PC-3 (cell line): ENCODE measurements at regions not wholly inside any gene's neighbourhood (a gene's known extent, or its start where the extent isn't known, plus 50 kb on each side); places are given as distances from the start of the nearest gene placed in this dataset.
A peak's percentile ranks its signal among the peaks of the same experiment; 100 is the strongest.

Source experiments
- ATAC-seq: fragments of 200-7000 bp; cut with Tn5 transposase; 2 replicates; pipeline ENCODE4 v1.9.1; 2020; ENCODE audit warnings: mild to moderate bottlenecking, moderate library complexity
- BruUV-seq: library from RNA; stranded (reverse); fragments of 400-500 nt; replicated peaks from 2 replicates; lab custom pipeline; 2021; lab: Mats Ljungman, UMichigan
- CTCF ChIA-PET: fragments of 300-600 bp; sonication (Branson Sonifier 250); formaldehyde crosslinking; loops from one replicate; lab custom pipeline; 2022; ENCODE audit warnings: antibody characterized with exemption; lab: Charles Lee
- POLR2A ChIA-PET: fragments of 300-600 bp; sonication (Branson Sonifier 250); formaldehyde crosslinking; loops from one replicate; lab custom pipeline; 2022; ENCODE audit warnings: antibody characterized with exemption; ENCODE audit not compliant: unreplicated experiment; lab: Charles Lee
- DNase-seq: peaks from one replicate; pipeline ENCODE4 v3.0.0-alpha.2; 2015
- H2AFZ ChIP-seq: fragments of 300-600 bp; sonication (generic); 2 replicates; pipeline ENCODE4 v1.6.0; 2016; ENCODE audit warnings: antibody characterized with exemption, low read length
- H3F3A ChIP-seq: fragments of 300-600 bp; sonication (generic); one replicate; pipeline ENCODE4 v1.6.0; 2017; ENCODE audit warnings: antibody characterized with exemption, low read length, control low read depth, mild to moderate bottlenecking; ENCODE audit not compliant: unreplicated experiment
- H3K27ac ChIP-seq: fragments of 300-600 bp; sonication (generic); 2 replicates; pipeline ENCODE4 v1.5.1; 2016; ENCODE audit warnings: mild to moderate bottlenecking, low read length
- H3K27me3 ChIP-seq: fragments of 300-600 bp; sonication (generic); 2 replicates; pipeline ENCODE4 v1.6.1; 2016; ENCODE audit warnings: low read length, mixed read lengths
- H3K36me3 ChIP-seq: fragments of 300-600 bp; sonication (generic); 2 replicates; pipeline ENCODE4 v1.6.1; 2016; ENCODE audit warnings: low read depth, mixed run types, low read length, mixed read lengths
- H3K4me1 ChIP-seq: fragments of 300-600 bp; sonication (generic); 2 replicates; pipeline ENCODE4 v1.5.1; 2016; ENCODE audit warnings: low read length; ENCODE audit not compliant: insufficient read depth
- H3K4me2 ChIP-seq: fragments of 300-600 bp; sonication (generic); 2 replicates; pipeline ENCODE4 v1.6.0; 2016; ENCODE audit warnings: low read length
- H3K4me3 ChIP-seq: fragments of 300-600 bp; sonication (generic); 2 replicates; pipeline ENCODE4 v1.5.1; 2016; ENCODE audit warnings: mild to moderate bottlenecking, low read length, mixed read lengths
- H3K79me2 ChIP-seq: fragments of 300-600 bp; sonication (generic); 2 replicates; pipeline ENCODE4 v1.6.1; 2017; ENCODE audit warnings: low read length, mixed read lengths
- H3K9ac ChIP-seq: fragments of 300-600 bp; sonication (generic); 2 replicates; pipeline ENCODE4 v1.6.0; 2016; ENCODE audit warnings: mild to moderate bottlenecking, low read length
- H3K9me2 ChIP-seq: fragments of 300-600 bp; sonication (generic); replicated peaks from 2 replicates; pipeline ENCODE4 v1.6.1; 2016; ENCODE audit warnings: mixed run types, low read length, mixed read lengths
- H3K9me3 ChIP-seq: fragments of 300-600 bp; sonication (generic); 2 replicates; pipeline ENCODE4 v1.6.1; 2016; ENCODE audit warnings: low read length, mixed read lengths
- H4K20me1 ChIP-seq: fragments of 300-600 bp; sonication (generic); 2 replicates; pipeline ENCODE4 v1.6.1; 2016; ENCODE audit warnings: low read length, mixed read lengths
- EZH2 ChIP-seq: fragments of 300-600 bp; sonication (generic); IDR thresholded peaks from one replicate; pipeline ENCODE4 v1.6.1; 2017; ENCODE audit warnings: antibody characterized with exemption, mild to moderate bottlenecking, low read length; ENCODE audit not compliant: unreplicated experiment
- EZH2phosphoT487 ChIP-seq: fragments of 300-600 bp; sonication (generic); IDR thresholded peaks from 2 replicates; pipeline ENCODE4 v1.6.1; 2018; ENCODE audit warnings: mild to moderate bottlenecking, antibody characterized with exemption, low read length, borderline replicate concordance
- intact Hi-C: fragments of 100-400 bp; cut with micrococcal nuclease; formaldehyde crosslinking; loops from 2 replicates; pipeline ENCODE4 v1.9.0; 2023
- TF ChIP-seq, protein P1 (sequence below): fragments of 300-600 bp; sonication (generic); conservative IDR thresholded peaks from 2 replicates; pipeline ENCODE4 v1.5.1; 2017; ENCODE audit warnings: antibody characterized with exemption, low read depth, mild to moderate bottlenecking, low read length

DNA sequence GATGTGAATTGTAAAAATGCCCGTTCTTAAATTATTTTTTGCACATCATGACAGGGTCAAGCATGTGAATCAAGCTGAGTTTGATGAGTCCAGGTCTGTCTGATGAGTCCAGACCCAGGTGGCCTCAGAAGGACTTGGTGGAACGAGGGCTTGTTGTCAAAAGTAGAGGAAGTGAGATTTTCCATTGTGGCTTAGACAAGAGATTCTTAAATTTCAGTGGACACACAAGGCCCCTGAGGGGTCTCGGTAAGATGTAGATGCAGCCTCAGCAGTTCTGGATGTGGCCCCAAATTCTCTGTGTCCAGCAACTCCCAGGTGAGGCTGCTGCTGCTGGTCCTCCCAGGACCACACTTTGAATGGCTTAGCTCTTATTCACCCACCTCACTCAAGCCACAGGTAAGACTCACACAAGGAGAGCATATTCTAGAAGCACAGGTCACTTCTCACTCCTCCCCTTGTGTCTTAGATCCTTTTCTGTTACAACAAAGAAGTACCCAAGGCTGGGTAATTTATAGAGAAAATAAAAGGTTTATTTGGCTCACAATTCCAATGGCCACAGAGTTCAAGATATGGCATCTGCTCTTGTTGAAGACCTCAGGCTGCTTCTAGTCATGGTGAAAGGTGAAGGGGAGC lies 98.8 kb downstream of the GGTLC2 start:
- Histone ChIP-seq H2AFZ (no peak overlapping the region), H3K27ac (no peak overlapping the region), H3K4me2 (no peak overlapping the region), H3K4me1 (no peaks in the 10 kb centered on the region), H3K4me3 (no peak overlapping the region), H3K27me3 (peaks cover 48% of the 10 kb centered on the region), H3K36me3 (no peaks in the 10 kb centered on the region), H3K79me2 (no peaks in the 10 kb centered on the region), H4K20me1 (no peaks in the 10 kb centered on the region), H3K9me3 (no peaks in the 10 kb centered on the region), H3F3A (no peaks in the 10 kb centered on the region), H3K9me2 (no peaks in the 10 kb centered on the region), H3K9ac (no peak overlapping the region)
- ATAC-seq (no peak), DNase-seq (no peak)
- intact Hi-C loops = loop anchor here (10.0 kb wide), 1 partner anchor 278 kb away; no protein-coding TSS in a partner anchor
- ChIA-PET POLR2A (no interaction called here), CTCF (no interaction called here)
- no TSS peak for BruUV-seq
- TF ChIP-seq EZH2 = no peak
- TF ChIP-seq EZH2phosphoT487 = no peak

DNA sequence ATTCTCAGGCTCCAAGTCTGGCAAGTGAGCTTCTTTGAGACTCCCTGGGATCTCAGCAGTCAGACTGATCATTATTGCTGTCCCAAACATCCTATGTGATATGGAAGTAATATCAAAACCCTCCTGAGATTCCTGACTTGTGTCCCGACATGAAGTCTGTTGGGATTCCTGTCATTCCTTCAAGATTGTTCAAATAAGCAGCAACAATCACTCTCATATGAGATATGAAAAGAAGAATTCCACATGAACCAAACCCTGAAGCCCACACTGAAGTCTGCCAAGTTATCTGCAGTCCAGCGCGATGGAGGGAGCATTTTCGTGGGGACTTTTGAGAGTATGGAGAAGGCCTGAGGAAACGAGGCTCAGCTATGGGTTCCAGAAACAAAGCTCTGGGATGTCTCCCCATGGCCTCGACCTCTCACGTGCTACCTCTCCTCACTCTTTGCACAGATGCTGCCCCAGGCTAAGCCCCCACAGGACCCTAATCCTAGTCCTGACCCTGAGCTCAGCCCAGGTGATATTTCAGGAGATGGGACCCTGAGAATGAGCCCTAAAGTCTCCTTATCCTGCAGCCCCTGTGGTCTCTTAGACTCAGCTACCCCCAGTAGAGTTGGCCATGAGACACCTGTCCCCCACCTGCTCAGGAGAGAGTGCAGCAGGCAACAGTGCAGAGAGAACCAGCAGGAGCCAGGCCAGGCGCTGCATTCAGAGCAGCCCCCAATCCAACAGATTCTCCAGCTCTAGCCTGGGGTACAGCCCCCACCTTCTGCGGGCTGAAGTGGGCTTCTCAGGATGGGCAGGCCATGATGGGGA lies 100.2 kb downstream of the GGTLC2 start:
- no peak for DNase-seq
- Histone ChIP-seq H3K36me3 (no peaks in the 10 kb centered on the region), H3K79me2 (no peaks in the 10 kb centered on the region), H3F3A (no peaks in the 10 kb centered on the region), H3K27me3 (peaks cover 43% of the 10 kb centered on the region), H3K4me3 (no peak overlapping the region), H4K20me1 (no peaks in the 10 kb centered on the region), H3K4me2 (no peak overlapping the region), H3K9ac (no peak overlapping the region), H2AFZ (no peak overlapping the region), H3K9me2 (no peaks in the 10 kb centered on the region), H3K27ac (no peak overlapping the region), H3K9me3 (no peaks in the 10 kb centered on the region), H3K4me1 (no peaks in the 10 kb centered on the region)
- POLR2A ChIA-PET = no interaction called here
- no TSS peak for BruUV-seq
- CTCF ChIA-PET = no interaction called here
- intact Hi-C loops = loop anchor here (5.0 to 10.0 kb wide), 2 partner anchors 32 to 280 kb away; no protein-coding TSS in a partner anchor
- TF ChIP-seq EZH2 (no peak), EZH2phosphoT487 (no peak)
- TF ChIP-seq, protein P1, sequence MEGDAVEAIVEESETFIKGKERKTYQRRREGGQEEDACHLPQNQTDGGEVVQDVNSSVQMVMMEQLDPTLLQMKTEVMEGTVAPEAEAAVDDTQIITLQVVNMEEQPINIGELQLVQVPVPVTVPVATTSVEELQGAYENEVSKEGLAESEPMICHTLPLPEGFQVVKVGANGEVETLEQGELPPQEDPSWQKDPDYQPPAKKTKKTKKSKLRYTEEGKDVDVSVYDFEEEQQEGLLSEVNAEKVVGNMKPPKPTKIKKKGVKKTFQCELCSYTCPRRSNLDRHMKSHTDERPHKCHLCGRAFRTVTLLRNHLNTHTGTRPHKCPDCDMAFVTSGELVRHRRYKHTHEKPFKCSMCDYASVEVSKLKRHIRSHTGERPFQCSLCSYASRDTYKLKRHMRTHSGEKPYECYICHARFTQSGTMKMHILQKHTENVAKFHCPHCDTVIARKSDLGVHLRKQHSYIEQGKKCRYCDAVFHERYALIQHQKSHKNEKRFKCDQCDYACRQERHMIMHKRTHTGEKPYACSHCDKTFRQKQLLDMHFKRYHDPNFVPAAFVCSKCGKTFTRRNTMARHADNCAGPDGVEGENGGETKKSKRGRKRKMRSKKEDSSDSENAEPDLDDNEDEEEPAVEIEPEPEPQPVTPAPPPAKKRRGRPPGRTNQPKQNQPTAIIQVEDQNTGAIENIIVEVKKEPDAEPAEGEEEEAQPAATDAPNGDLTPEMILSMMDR = no peak
- no peak for ATAC-seq

GRCh38 chr22:22745225-22746060 lies 101.0 kb downstream of the GGTLC2 start:
- ChIA-PET CTCF (no interaction called here), POLR2A (no interaction called here)
- TF ChIP-seq, protein P1 = peak; percentile 67
- TF ChIP-seq EZH2 = no peak
- Histone ChIP-seq H3K9me3 (no peaks in the 10 kb centered on the region), H3K4me3 (no peak overlapping the region), H3K36me3 (no peaks in the 10 kb centered on the region), H3K4me1 (no peaks in the 10 kb centered on the region), H3K9me2 (no peaks in the 10 kb centered on the region), H3K4me2 (no peak overlapping the region), H3K9ac (no peak overlapping the region), H2AFZ (no peak overlapping the region), H3F3A (no peaks in the 10 kb centered on the region), H3K27me3 (peaks cover 39% of the 10 kb centered on the region), H4K20me1 (no peaks in the 10 kb centered on the region), H3K27ac (no peak overlapping the region), H3K79me2 (no peaks in the 10 kb centered on the region)
- no TSS peak for BruUV-seq
- ATAC-seq = peak; percentile 62
- DNase-seq = peak; percentile 51
- intact Hi-C loops = loop anchor here (5.0 to 10.0 kb wide), 2 partner anchors 33 to 281 kb away; no protein-coding TSS in a partner anchor
